Gastroesophageal sphincter (tissue), 4 donors: ENCODE measurements at regions not wholly inside any gene's neighbourhood (a gene's known extent, or its start where the extent isn't known, plus 50 kb on each side); places are given as distances from the start of the nearest gene placed in this dataset.

Experiments used
- ATAC-seq: fragments of 150-250 bp; one replicate; pipeline ENCODE4 v1.9.1; 2016; ENCODE audit warnings: mild to moderate bottlenecking, moderate library complexity
- H3K27ac ChIP-seq, 4 donors: fragments of 200-600 bp; sonication (generic) in 3 of 4; 1 replicate in 3 of 4; 2 replicates in 1 of 4; pipeline ENCODE4 v1.5.1; 2016 to 2019
- H3K27me3 ChIP-seq: fragments of 200-600 bp; sonication (generic); one replicate; pipeline ENCODE4 v1.5.1; 2019
- H3K36me3 ChIP-seq, 2 donors: fragments of 200-600 bp; sonication (generic); one replicate each; pipeline ENCODE4 v1.5.1; 2019; ENCODE audit warnings: control low read depth in 1 of 2
- H3K4me1 ChIP-seq, 3 donors: fragments of 200-600 bp; sonication (generic); 1 replicate in 2 of 3; 2 replicates in 1 of 3; pipeline ENCODE4 v1.5.1; 2016 to 2019; ENCODE audit warnings: control low read depth in 2 of 3
- H3K4me3 ChIP-seq, 2 donors: fragments of 200-600 bp; sonication (generic); one replicate each; pipeline ENCODE4 v1.5.1; 2019; ENCODE audit warnings: mild to moderate bottlenecking in 1 of 2, moderate library complexity in 1 of 2
- H3K9me3 ChIP-seq, 3 donors: fragments of 200-600 bp; sonication (generic); one replicate each; pipeline ENCODE4 v1.5.1; 2017 to 2019; ENCODE audit warnings: control low read depth in 2 of 3
- CTCF ChIP-seq, 4 experiments: fragments of 200-600 bp in 2 of 4; fragments of 450-650 bp in 2 of 4; sonication (generic) in 1 of 4; IDR thresholded peaks; one replicate each; pipeline ENCODE4 v1.5.1; 2017 to 2019; ENCODE audit warnings: antibody characterized with exemption in 4 of 4, mild to moderate bottlenecking in 2 of 4, moderate library complexity in 2 of 4
- EP300 ChIP-seq: sonication (generic); formaldehyde crosslinking; IDR thresholded peaks from one replicate; pipeline ENCODE4 v1.6.1; 2017; ENCODE audit warnings: antibody characterized with exemption, mild to moderate bottlenecking
- POLR2A ChIP-seq, 2 donors: fragments of 450-650 bp; IDR thresholded peaks; one replicate each; pipeline ENCODE4 v1.6.1; 2017; ENCODE audit warnings: antibody characterized with exemption in 2 of 2, mild to moderate bottlenecking in 2 of 2, moderate library complexity in 1 of 2
- POLR2AphosphoS5 ChIP-seq: sonication (generic); formaldehyde crosslinking; IDR thresholded peaks from one replicate; pipeline ENCODE4 v1.6.1; 2017; ENCODE audit warnings: antibody characterized with exemption
- WGBS, 2 donors: methylation state at CpG; one replicate each; pipeline ENCODE4 v1.1.5; 2018; ENCODE audit warnings: low coverage in 1 of 2; 5-methylcytosine and 5-hydroxymethylcytosine counted together

GRCh38 chr21:17438635-17439034 is 74.2 kb upstream of the CXADR start:
- H3K4me1 ChIP-seq, result no peaks in the 10 kb centered on the region
- no peaks in the 10 kb centered on the region for H3K9me3 ChIP-seq
- 22 to 41% methylated on average over 5 of the region's 5 CpGs for WGBS, 2 donors
- no peak overlapping the region for H3K27ac ChIP-seq
- H3K36me3 ChIP-seq, result no peaks in the 10 kb centered on the region
- peaks cover 6% of the 10 kb centered on the region for H3K27me3 ChIP-seq
- no peak for TF ChIP-seq EP300
- no peak for TF ChIP-seq CTCF (IDR thresholded peaks at IDR 0.05)
- no peak for TF ChIP-seq POLR2AphosphoS5
- no peak for TF ChIP-seq POLR2A (IDR thresholded peaks at IDR 0.05)
- ATAC-seq, result no peak
- H3K4me3 ChIP-seq, result no peak overlapping the region

GRCh38 chr21:17440969-17441368 is 71.9 kb upstream of the CXADR start:
- Histone ChIP-seq H3K27ac (no peak overlapping the region), H3K4me1 (no peaks in the 10 kb centered on the region), H3K27me3 (peaks cover 6% of the 10 kb centered on the region), H3K9me3 (no peaks in the 10 kb centered on the region), H3K36me3 (no peaks in the 10 kb centered on the region), H3K4me3 (no peak overlapping the region)
- ATAC-seq, result no peak
- 40 to 66% methylated on average over 3 of the region's 3 CpGs for WGBS, 2 donors
- TF ChIP-seq CTCF (IDR thresholded peaks at IDR 0.05) (no peak), EP300 (no peak), POLR2AphosphoS5 (no peak), POLR2A (IDR thresholded peaks at IDR 0.05) (no peak)

GRCh38 chr21:17441370-17441769 is 71.5 kb upstream of the CXADR start:
- ATAC-seq, result no peak
- Histone ChIP-seq H3K9me3 (no peaks in the 10 kb centered on the region), H3K4me1 (no peaks in the 10 kb centered on the region), H3K4me3 (no peak overlapping the region), H3K36me3 (no peaks in the 10 kb centered on the region), H3K27me3 (peaks cover 6% of the 10 kb centered on the region), H3K27ac (no peak overlapping the region)
- WGBS, 2 donors, result 92 to 100% methylated on average over 1 of the region's 1 CpG
- TF ChIP-seq POLR2A (IDR thresholded peaks at IDR 0.05), result no peak
- TF ChIP-seq EP300, result no peak
- no peak for TF ChIP-seq POLR2AphosphoS5
- no peak for TF ChIP-seq CTCF (IDR thresholded peaks at IDR 0.05)

- no peaks in the 10 kb centered on the region for H3K9me3 ChIP-seq
- WGBS, 2 donors, result 82 to 87% methylated on average over 2 of the region's 2 CpGs
- H3K4me1 ChIP-seq, result no peaks in the 10 kb centered on the region
- no peak overlapping the region for H3K27ac ChIP-seq
- ATAC-seq, result no peak
- H3K36me3 ChIP-seq, result no peaks in the 10 kb centered on the region
- H3K4me3 ChIP-seq, result no peak overlapping the region
- TF ChIP-seq CTCF (IDR thresholded peaks at IDR 0.05) (no peak), POLR2AphosphoS5 (no peak), EP300 (no peak), POLR2A (IDR thresholded peaks at IDR 0.05) (no peak)
- H3K27me3 ChIP-seq, result peaks cover 6% of the 10 kb centered on the region
Measured at GRCh38 chr21:17442165-17442564, 70.7 kb upstream of the CXADR start.

GRCh38 chr21:17444828-17445227 is 68.0 kb upstream of the CXADR start:
- Histone ChIP-seq H3K36me3 (no peaks in the 10 kb centered on the region), H3K9me3 (no peaks in the 10 kb centered on the region), H3K27me3 (no peaks in the 10 kb centered on the region), H3K4me3 (no peak overlapping the region), H3K27ac (no peak overlapping the region), H3K4me1 (no peaks in the 10 kb centered on the region)
- TF ChIP-seq CTCF (IDR thresholded peaks at IDR 0.05), result no peak
- TF ChIP-seq EP300, result no peak
- TF ChIP-seq POLR2AphosphoS5, result no peak
- no peak for TF ChIP-seq POLR2A (IDR thresholded peaks at IDR 0.05)
- no peak for ATAC-seq
- WGBS, 2 donors, result 92 to 100% methylated on average over 1 to 4 of the region's 5 CpGs
